ENCODE measurements at regions not wholly inside any gene's neighbourhood (a gene's known extent, or its start where the extent isn't known, plus 50 kb on each side); places are given as distances from the start of the nearest gene placed in this dataset.

DNA sequence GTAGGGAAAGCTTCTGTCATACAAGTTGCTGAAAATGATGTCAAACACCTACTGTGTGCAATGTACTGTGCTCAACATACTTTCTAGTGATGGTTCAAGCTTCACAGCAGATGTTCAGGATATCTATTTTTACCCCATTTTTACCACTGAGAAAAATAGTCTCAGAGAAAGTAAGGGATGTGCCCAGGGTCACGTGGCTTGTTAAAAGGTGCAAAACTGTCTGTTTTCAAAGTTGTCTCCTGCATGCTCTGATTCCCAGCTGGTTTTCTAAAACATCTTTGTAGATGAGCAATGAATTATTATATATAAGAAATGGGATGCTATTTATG lies 145.5 kb upstream of the LHCGR start:
- peaks cover 0 to 17% (median 4%) of the 10 kb centered on the region in 7 donors for H3K9me3 Mint-ChIP-seq
- WGBS (ENCODE audit: insufficient coverage), result 100% methylated on average over 1 of the region's 1 CpG
- H3K27ac Mint-ChIP-seq, result no peak overlapping the region
- H3K4me1 ChIP-seq (ENCODE audit: control insufficient read depth in 1 of 2, insufficient read depth in 2 of 2, low read length in 2 of 2), result no peaks in the 10 kb centered on the region
- no peak overlapping the region for H2AFZ ChIP-seq (ENCODE audit: insufficient read depth, low read depth, low read length, poor library complexity, severe bottlenecking)
- H3K27ac ChIP-seq (ENCODE audit: low read depth in 1 of 2, low read length in 2 of 2), result no peak overlapping the region
- H3K9ac ChIP-seq (ENCODE audit: insufficient read depth, low read length, poor library complexity, severe bottlenecking), result no peak overlapping the region
- H3K4me3 ChIP-seq (replicated peaks in 1 of 3; ENCODE audit: low read depth in 2 of 3, low read length in 3 of 3), result no peak overlapping the region
- no peaks in the 10 kb centered on the region for H3K9me3 ChIP-seq (replicated peaks in 1 of 2; ENCODE audit: control insufficient read depth in 1 of 2, insufficient read depth in 1 of 2, low read length in 2 of 2)
- no peaks in the 10 kb centered on the region for H3K27me3 ChIP-seq (ENCODE audit: control insufficient read depth in 2 of 2, insufficient read depth in 2 of 2, low read length in 2 of 2)
- intact Hi-C loops (cut with micrococcal nuclease), result no loop called here
- no peaks in the 10 kb centered on the region for H3K4me1 Mint-ChIP-seq
- H3K79me2 ChIP-seq (ENCODE audit: insufficient read depth, low read length), result no peaks in the 10 kb centered on the region
- no peaks in the 10 kb centered on the region for H3K36me3 ChIP-seq (replicated peaks in 1 of 2; ENCODE audit: control insufficient read depth in 1 of 2, insufficient read depth in 2 of 2, low read length in 2 of 2)
- DNase-seq, result no peak
- H4K20me1 ChIP-seq (ENCODE audit: insufficient read depth, low read length), result no peaks in the 10 kb centered on the region
- H3K4me3 Mint-ChIP-seq, result no peak overlapping the region
- TF ChIP-seq, protein P1, sequence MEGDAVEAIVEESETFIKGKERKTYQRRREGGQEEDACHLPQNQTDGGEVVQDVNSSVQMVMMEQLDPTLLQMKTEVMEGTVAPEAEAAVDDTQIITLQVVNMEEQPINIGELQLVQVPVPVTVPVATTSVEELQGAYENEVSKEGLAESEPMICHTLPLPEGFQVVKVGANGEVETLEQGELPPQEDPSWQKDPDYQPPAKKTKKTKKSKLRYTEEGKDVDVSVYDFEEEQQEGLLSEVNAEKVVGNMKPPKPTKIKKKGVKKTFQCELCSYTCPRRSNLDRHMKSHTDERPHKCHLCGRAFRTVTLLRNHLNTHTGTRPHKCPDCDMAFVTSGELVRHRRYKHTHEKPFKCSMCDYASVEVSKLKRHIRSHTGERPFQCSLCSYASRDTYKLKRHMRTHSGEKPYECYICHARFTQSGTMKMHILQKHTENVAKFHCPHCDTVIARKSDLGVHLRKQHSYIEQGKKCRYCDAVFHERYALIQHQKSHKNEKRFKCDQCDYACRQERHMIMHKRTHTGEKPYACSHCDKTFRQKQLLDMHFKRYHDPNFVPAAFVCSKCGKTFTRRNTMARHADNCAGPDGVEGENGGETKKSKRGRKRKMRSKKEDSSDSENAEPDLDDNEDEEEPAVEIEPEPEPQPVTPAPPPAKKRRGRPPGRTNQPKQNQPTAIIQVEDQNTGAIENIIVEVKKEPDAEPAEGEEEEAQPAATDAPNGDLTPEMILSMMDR (IDR thresholded peaks at IDR 0.05), result no peak
- H3K27me3 Mint-ChIP-seq (ENCODE audit: low read depth in 3 of 3), result peaks cover 0 to 3% (median 2%) of the 10 kb centered on the region in 3 donors
- no peak overlapping the region for H3K4me2 ChIP-seq (replicated peaks; ENCODE audit: extremely low read depth, low read length, poor library complexity, severe bottlenecking)
- H3K36me3 Mint-ChIP-seq, result no peaks in the 10 kb centered on the region

DNA sequence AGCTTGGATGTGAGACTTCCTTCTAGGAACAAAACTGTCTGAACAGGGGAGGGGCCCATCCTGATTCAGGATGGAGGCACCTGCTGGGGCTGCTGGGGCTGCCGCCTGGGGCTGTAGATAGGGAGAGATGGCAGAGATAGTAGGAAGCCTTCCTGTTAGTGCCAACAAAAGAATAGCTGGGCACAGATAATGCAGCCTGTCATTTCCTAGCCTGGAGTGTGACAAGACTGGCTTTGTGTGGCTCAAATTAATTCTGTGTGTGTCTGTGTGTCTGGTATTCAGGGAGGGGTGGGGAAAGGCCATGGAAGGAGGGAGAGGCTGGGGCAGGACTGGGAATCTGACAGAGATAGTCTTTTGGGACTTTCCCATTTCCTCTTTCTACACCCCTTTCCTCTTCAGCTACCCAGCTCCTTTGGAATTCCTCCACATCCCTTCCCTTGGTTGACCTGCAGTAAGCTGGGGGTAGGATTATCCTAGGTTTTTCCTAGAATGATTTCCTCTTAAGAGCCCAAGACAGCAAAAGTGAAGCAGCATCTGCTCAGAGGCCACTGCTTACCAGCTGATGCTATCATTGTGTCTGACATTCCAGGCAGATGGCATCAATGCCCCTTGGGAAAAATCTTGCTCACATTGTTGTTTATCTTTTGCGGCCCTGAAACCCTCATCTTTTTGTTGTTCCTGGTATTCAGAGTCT lies 144.9 kb upstream of the LHCGR start:
- Mint-ChIP-seq H3K27ac (no peak overlapping the region), H3K4me1 (no peaks in the 10 kb centered on the region), H3K36me3 (no peaks in the 10 kb centered on the region), H3K27me3 (ENCODE audit: low read depth in 3 of 3) (peaks cover 2 to 3% (median 3%) of the 10 kb centered on the region in 3 donors), H3K9me3 (peaks cover 0 to 17% (median 4%) of the 10 kb centered on the region in 7 donors), H3K4me3 (no peak overlapping the region)
- no peak overlapping the region for H2AFZ ChIP-seq (ENCODE audit: insufficient read depth, low read depth, low read length, poor library complexity, severe bottlenecking)
- H3K27ac ChIP-seq (ENCODE audit: low read depth in 1 of 2, low read length in 2 of 2), result no peak overlapping the region
- H3K4me3 ChIP-seq (replicated peaks in 1 of 3; ENCODE audit: low read depth in 2 of 3, low read length in 3 of 3), result no peak overlapping the region
- no peaks in the 10 kb centered on the region for H4K20me1 ChIP-seq (ENCODE audit: insufficient read depth, low read length)
- no peak overlapping the region for H3K9ac ChIP-seq (ENCODE audit: insufficient read depth, low read length, poor library complexity, severe bottlenecking)
- TF ChIP-seq, protein P1 (IDR thresholded peaks at IDR 0.05), result no peak
- 68% methylated on average over 2 of the region's 2 CpGs for WGBS (ENCODE audit: insufficient coverage)
- H3K36me3 ChIP-seq (replicated peaks in 1 of 2; ENCODE audit: control insufficient read depth in 1 of 2, insufficient read depth in 2 of 2, low read length in 2 of 2), result no peaks in the 10 kb centered on the region
- H3K79me2 ChIP-seq (ENCODE audit: insufficient read depth, low read length), result no peaks in the 10 kb centered on the region
- H3K4me2 ChIP-seq (replicated peaks; ENCODE audit: extremely low read depth, low read length, poor library complexity, severe bottlenecking), result no peak overlapping the region
- no peaks in the 10 kb centered on the region for H3K4me1 ChIP-seq (ENCODE audit: control insufficient read depth in 1 of 2, insufficient read depth in 2 of 2, low read length in 2 of 2)
- no peaks in the 10 kb centered on the region for H3K27me3 ChIP-seq (ENCODE audit: control insufficient read depth in 2 of 2, insufficient read depth in 2 of 2, low read length in 2 of 2)
- H3K9me3 ChIP-seq (replicated peaks in 1 of 2; ENCODE audit: control insufficient read depth in 1 of 2, insufficient read depth in 1 of 2, low read length in 2 of 2), result no peaks in the 10 kb centered on the region
- no peak for DNase-seq
- intact Hi-C loops (cut with micrococcal nuclease), result no loop called here

Measured in CD14-positive monocyte (primary cell).